ENCODE measurements at regions not wholly inside any gene's neighbourhood (a gene's known extent, or its start where the extent isn't known, plus 50 kb on each side); places are given as distances from the start of the nearest gene placed in this dataset.

DNA sequence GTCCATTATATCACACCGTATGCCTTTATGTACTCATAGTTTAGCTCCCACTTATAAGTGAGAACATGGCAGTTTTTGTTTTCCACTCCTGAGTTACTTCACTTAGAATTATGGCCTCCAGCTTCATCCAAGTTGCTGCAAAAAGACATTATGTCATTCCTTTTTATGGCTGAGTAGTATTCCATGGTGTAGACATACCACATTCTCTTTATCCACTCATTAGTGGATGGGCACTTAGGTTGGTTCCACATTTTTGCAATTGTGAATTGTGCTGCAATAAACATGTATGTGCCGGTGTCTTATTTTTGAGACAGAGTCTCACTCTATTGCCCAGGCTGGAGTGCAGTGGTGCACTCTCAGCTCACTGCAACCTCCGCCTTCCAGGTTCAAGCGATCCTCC, 74.1 kb upstream of the IQSEC1 start:
- no peak for FAIRE-seq
- no peak overlapping the region for H3K27ac ChIP-seq (ENCODE audit: low read depth in 1 of 3, low read length in 2 of 3)
- no peaks in the 10 kb centered on the region for H3K9me3 ChIP-seq (ENCODE audit: control insufficient read depth in 2 of 2, insufficient read depth in 1 of 2, low read depth in 1 of 2, low read length in 1 of 2)
- WGBS, 3 donors = 78 to 94% (median 84%) methylated on average over 4 of the region's 4 CpGs
- no peaks in the 10 kb centered on the region for H3K4me1 ChIP-seq (ENCODE audit: control insufficient read depth in 3 of 3, insufficient read depth in 2 of 3, low read depth in 1 of 3, low read length in 2 of 3)
- no peaks in the 10 kb centered on the region for H3K27me3 ChIP-seq (ENCODE audit: control insufficient read depth in 3 of 3, insufficient read depth in 3 of 3, low read length in 3 of 3)
- no peak overlapping the region for H3K4me3 ChIP-seq (ENCODE audit: low read depth in 1 of 3, low read length in 3 of 3)
- no peaks in the 10 kb centered on the region for H3K36me3 ChIP-seq (ENCODE audit: control insufficient read depth in 3 of 3, insufficient read depth in 2 of 3, low read depth in 1 of 3, low read length in 3 of 3)
- DNase-seq = no peak

- WGBS, 3 donors = 64 to 80% (median 74%) methylated on average over 9 of the region's 9 CpGs
- Histone ChIP-seq H3K27ac (ENCODE audit: low read depth in 1 of 3, low read length in 2 of 3) (no peak overlapping the region), H3K4me1 (ENCODE audit: control insufficient read depth in 3 of 3, insufficient read depth in 2 of 3, low read depth in 1 of 3, low read length in 2 of 3) (no peaks in the 10 kb centered on the region), H3K36me3 (ENCODE audit: control insufficient read depth in 3 of 3, insufficient read depth in 2 of 3, low read depth in 1 of 3, low read length in 3 of 3) (no peaks in the 10 kb centered on the region), H3K9me3 (ENCODE audit: control insufficient read depth in 2 of 2, insufficient read depth in 1 of 2, low read depth in 1 of 2, low read length in 1 of 2) (no peaks in the 10 kb centered on the region), H3K4me3 (ENCODE audit: low read depth in 1 of 3, low read length in 3 of 3) (no peak overlapping the region), H3K27me3 (ENCODE audit: control insufficient read depth in 3 of 3, insufficient read depth in 3 of 3, low read length in 3 of 3) (no peaks in the 10 kb centered on the region)
- DNase-seq (no peak), FAIRE-seq (no peak)
Observed at GRCh38 chr3:13146643-13147143, 73.5 kb upstream of the IQSEC1 start.

- DNase-seq = no peak
- no peaks in the 10 kb centered on the region for H3K27me3 ChIP-seq (ENCODE audit: control insufficient read depth in 3 of 3, insufficient read depth in 3 of 3, low read length in 3 of 3)
- H3K27ac ChIP-seq (ENCODE audit: low read depth in 1 of 3, low read length in 2 of 3) = no peak overlapping the region
- no peak overlapping the region for H3K4me3 ChIP-seq (ENCODE audit: low read depth in 1 of 3, low read length in 3 of 3)
- H3K36me3 ChIP-seq (ENCODE audit: control insufficient read depth in 3 of 3, insufficient read depth in 2 of 3, low read depth in 1 of 3, low read length in 3 of 3) = no peaks in the 10 kb centered on the region
- no peaks in the 10 kb centered on the region for H3K9me3 ChIP-seq (ENCODE audit: control insufficient read depth in 2 of 2, insufficient read depth in 1 of 2, low read depth in 1 of 2, low read length in 1 of 2)
- no peaks in the 10 kb centered on the region for H3K4me1 ChIP-seq (ENCODE audit: control insufficient read depth in 3 of 3, insufficient read depth in 2 of 3, low read depth in 1 of 3, low read length in 2 of 3)
- 76 to 84% (median 77%) methylated on average over 16 of the region's 16 CpGs for WGBS, 3 donors
- FAIRE-seq = no peak
Observed at GRCh38 chr3:13145826-13146642, 72.8 kb upstream of the IQSEC1 start.

- Histone ChIP-seq H3K27me3 (ENCODE audit: control insufficient read depth in 3 of 3, insufficient read depth in 3 of 3, low read length in 3 of 3) (no peaks in the 10 kb centered on the region), H3K9me3 (ENCODE audit: control insufficient read depth in 2 of 2, insufficient read depth in 1 of 2, low read depth in 1 of 2, low read length in 1 of 2) (no peaks in the 10 kb centered on the region), H3K4me1 (ENCODE audit: control insufficient read depth in 3 of 3, insufficient read depth in 2 of 3, low read depth in 1 of 3, low read length in 2 of 3) (no peaks in the 10 kb centered on the region), H3K27ac (ENCODE audit: low read depth in 1 of 3, low read length in 2 of 3) (no peak overlapping the region), H3K36me3 (ENCODE audit: control insufficient read depth in 3 of 3, insufficient read depth in 2 of 3, low read depth in 1 of 3, low read length in 3 of 3) (no peaks in the 10 kb centered on the region), H3K4me3 (ENCODE audit: low read depth in 1 of 3, low read length in 3 of 3) (no peak overlapping the region)
- DNase-seq (no peak), FAIRE-seq (no peak)
- WGBS, 3 donors = 53 to 68% (median 55%) methylated on average over 14 of the region's 14 CpGs
Observed at GRCh38 chr3:13145131-13145825, 72.0 kb upstream of the IQSEC1 start.

GRCh38 chr3:13144163-13145023, 71.2 kb upstream of the IQSEC1 start:
- no peak for DNase-seq
- Histone ChIP-seq H3K4me3 (ENCODE audit: low read depth in 1 of 3, low read length in 3 of 3) (no peak overlapping the region), H3K27ac (ENCODE audit: low read depth in 1 of 3, low read length in 2 of 3) (no peak overlapping the region), H3K36me3 (ENCODE audit: control insufficient read depth in 3 of 3, insufficient read depth in 2 of 3, low read depth in 1 of 3, low read length in 3 of 3) (no peaks in the 10 kb centered on the region), H3K4me1 (ENCODE audit: control insufficient read depth in 3 of 3, insufficient read depth in 2 of 3, low read depth in 1 of 3, low read length in 2 of 3) (no peaks in the 10 kb centered on the region), H3K9me3 (ENCODE audit: control insufficient read depth in 2 of 2, insufficient read depth in 1 of 2, low read depth in 1 of 2, low read length in 1 of 2) (no peaks in the 10 kb centered on the region), H3K27me3 (ENCODE audit: control insufficient read depth in 3 of 3, insufficient read depth in 3 of 3, low read length in 3 of 3) (no peaks in the 10 kb centered on the region)
- 77 to 83% (median 81%) methylated on average over 24 to 25 of the region's 25 CpGs for WGBS, 3 donors
- no peak for FAIRE-seq

DNA sequence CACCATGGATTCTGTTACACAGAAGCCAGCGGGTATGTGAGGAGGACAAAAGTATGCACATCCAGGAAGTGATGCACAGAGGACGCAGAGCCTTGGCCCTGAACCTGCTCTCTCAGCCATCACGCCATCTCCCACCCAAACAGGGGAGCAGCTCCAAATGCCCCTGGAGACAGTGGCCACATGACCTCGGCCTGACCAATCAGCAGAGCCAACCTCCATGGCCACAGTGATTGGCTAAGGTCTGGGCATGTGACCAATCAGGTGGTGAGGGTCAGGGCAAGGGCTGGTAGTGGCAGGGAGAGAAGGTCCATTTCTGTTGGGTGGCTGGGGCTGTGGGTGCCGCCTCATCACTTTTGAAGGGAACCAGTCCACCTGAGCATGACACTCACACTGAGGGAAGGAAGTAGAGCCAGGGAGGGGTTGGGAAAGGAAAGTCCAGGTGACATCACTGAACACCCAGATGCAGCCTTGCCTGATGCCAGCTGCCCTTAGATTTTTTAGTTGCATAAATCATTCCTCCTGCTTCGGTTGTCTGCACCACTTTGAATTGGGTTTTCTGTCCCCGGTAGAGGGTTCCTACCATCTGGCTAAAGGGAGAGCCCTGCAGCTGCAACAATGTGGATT, 70.3 kb upstream of the IQSEC1 start:
- Histone ChIP-seq H3K4me1 (ENCODE audit: control insufficient read depth in 3 of 3, insufficient read depth in 2 of 3, low read depth in 1 of 3, low read length in 2 of 3) (no peaks in the 10 kb centered on the region), H3K9me3 (ENCODE audit: control insufficient read depth in 2 of 2, insufficient read depth in 1 of 2, low read depth in 1 of 2, low read length in 1 of 2) (no peaks in the 10 kb centered on the region), H3K27ac (ENCODE audit: low read depth in 1 of 3, low read length in 2 of 3) (no peak overlapping the region), H3K36me3 (ENCODE audit: control insufficient read depth in 3 of 3, insufficient read depth in 2 of 3, low read depth in 1 of 3, low read length in 3 of 3) (no peaks in the 10 kb centered on the region), H3K27me3 (ENCODE audit: control insufficient read depth in 3 of 3, insufficient read depth in 3 of 3, low read length in 3 of 3) (no peaks in the 10 kb centered on the region), H3K4me3 (ENCODE audit: low read depth in 1 of 3, low read length in 3 of 3) (no peak overlapping the region)
- WGBS, 3 donors = 82 to 86% (median 84%) methylated on average over 7 of the region's 7 CpGs
- DNase-seq (no peak), FAIRE-seq (no peak)

- Histone ChIP-seq H3K36me3 (ENCODE audit: control insufficient read depth in 3 of 3, insufficient read depth in 2 of 3, low read depth in 1 of 3, low read length in 3 of 3) (no peaks in the 10 kb centered on the region), H3K9me3 (ENCODE audit: control insufficient read depth in 2 of 2, insufficient read depth in 1 of 2, low read depth in 1 of 2, low read length in 1 of 2) (no peaks in the 10 kb centered on the region), H3K4me1 (ENCODE audit: control insufficient read depth in 3 of 3, insufficient read depth in 2 of 3, low read depth in 1 of 3, low read length in 2 of 3) (no peaks in the 10 kb centered on the region), H3K27me3 (ENCODE audit: control insufficient read depth in 3 of 3, insufficient read depth in 3 of 3, low read length in 3 of 3) (no peaks in the 10 kb centered on the region), H3K27ac (ENCODE audit: low read depth in 1 of 3, low read length in 2 of 3) (no peak overlapping the region), H3K4me3 (ENCODE audit: low read depth in 1 of 3, low read length in 3 of 3) (no peak overlapping the region)
- FAIRE-seq (no peak), DNase-seq (no peak)
- WGBS, 3 donors = 74 to 80% (median 76%) methylated on average over 9 of the region's 9 CpGs
Observed at GRCh38 chr3:13142552-13143380, 69.5 kb upstream of the IQSEC1 start.
